Osteocyte (in vitro differentiated cells): ENCODE measurements at regions not wholly inside any gene's neighbourhood (a gene's known extent, or its start where the extent isn't known, plus 50 kb on each side); places are given as distances from the start of the nearest gene placed in this dataset.

Experiments used
- DNase-seq: peaks from one replicate; pipeline ENCODE4 v3.0.0; 2021; ENCODE audit warnings: mixed read lengths; ENCODE audit not compliant: unreplicated experiment; ENCODE audit errors: extremely low spot score
- H3K27ac Mint-ChIP-seq: one replicate; pipeline ENCODE4 v1.8.0; 2021; ENCODE audit warnings: mild to moderate bottlenecking, mixed read lengths; ENCODE audit not compliant: unreplicated experiment
- H3K27me3 Mint-ChIP-seq: one replicate; pipeline ENCODE4 v1.8.0; 2021; ENCODE audit warnings: mixed read lengths; ENCODE audit not compliant: unreplicated experiment
- H3K36me3 Mint-ChIP-seq: one replicate; pipeline ENCODE4 v1.8.0; 2021; ENCODE audit warnings: mixed read lengths; ENCODE audit not compliant: unreplicated experiment
- H3K4me1 Mint-ChIP-seq: one replicate; pipeline ENCODE4 v1.8.0; 2021; ENCODE audit warnings: mixed read lengths; ENCODE audit not compliant: unreplicated experiment
- H3K4me3 Mint-ChIP-seq: one replicate; pipeline ENCODE4 v1.8.0; 2021; ENCODE audit warnings: mild to moderate bottlenecking, moderate library complexity, mixed read lengths; ENCODE audit not compliant: unreplicated experiment
- H3K9me3 Mint-ChIP-seq: one replicate; pipeline ENCODE4 v1.8.0; 2021; ENCODE audit warnings: mixed read lengths; ENCODE audit not compliant: unreplicated experiment
- CTCF ChIP-seq: fragments of 200-600 bp; sonication (generic); IDR thresholded peaks from 2 replicates; pipeline ENCODE4 v1.5.0; 2021; ENCODE audit warnings: antibody characterized with exemption, mild to moderate bottlenecking, moderate library complexity

DNA sequence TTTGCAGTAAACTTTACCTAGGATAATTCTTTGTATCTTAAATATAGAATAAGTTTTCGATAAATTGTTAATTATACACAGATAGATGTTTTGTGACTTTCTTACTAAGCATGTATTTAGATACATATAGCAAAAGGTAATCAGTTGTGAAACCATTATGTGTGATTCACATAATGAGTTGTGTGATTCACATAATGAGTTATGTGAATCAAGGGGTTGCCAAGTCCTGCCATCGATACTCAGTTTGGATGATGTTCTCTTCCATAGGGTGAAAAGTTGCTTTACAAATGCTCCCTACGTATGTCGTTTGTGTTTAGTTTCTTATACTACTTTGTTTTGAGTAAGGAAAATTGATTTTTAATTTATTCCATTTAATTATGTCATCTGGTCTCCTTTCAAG, 682.1 kb downstream of the MECOM start:
- Mint-ChIP-seq H3K36me3 (no peaks in the 10 kb centered on the region), H3K4me3 (no peak overlapping the region), H3K9me3 (no peaks in the 10 kb centered on the region), H3K27me3 (peaks cover 10% of the 10 kb centered on the region), H3K27ac (no peak overlapping the region), H3K4me1 (peaks cover 8% of the 10 kb centered on the region)
- DNase-seq, result no peak
- TF ChIP-seq CTCF, result no peak

GRCh38 chr3:168977716-168978374, 685.7 kb downstream of the MECOM start:
- DNase-seq, result no peak
- Mint-ChIP-seq H3K36me3 (no peaks in the 10 kb centered on the region), H3K27ac (no peak overlapping the region), H3K9me3 (no peaks in the 10 kb centered on the region), H3K4me3 (no peak overlapping the region), H3K27me3 (peaks cover 6% of the 10 kb centered on the region), H3K4me1 (peaks cover 12% of the 10 kb centered on the region)
- no peak for TF ChIP-seq CTCF

DNA sequence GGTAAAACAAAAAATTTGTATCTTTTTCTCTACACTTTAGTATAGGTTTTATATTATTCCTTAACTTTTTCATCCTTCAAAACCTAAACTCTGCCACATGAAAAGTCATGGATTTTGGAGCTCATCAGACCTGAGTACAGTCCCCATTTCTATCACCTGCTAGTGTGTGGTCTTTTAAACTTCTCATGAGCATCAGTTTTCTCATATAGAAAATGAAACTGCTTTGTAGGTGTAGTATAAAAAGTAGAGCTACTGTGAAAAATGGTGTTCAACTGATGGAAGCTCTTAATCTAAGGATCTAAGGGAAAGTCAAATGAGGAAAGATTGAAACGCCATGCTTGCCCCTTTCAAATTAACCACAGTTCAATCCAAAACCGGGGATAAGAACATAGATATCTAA, 686.5 kb downstream of the MECOM start:
- no peak for DNase-seq
- Mint-ChIP-seq H3K27ac (no peak overlapping the region), H3K4me3 (no peak overlapping the region), H3K9me3 (no peaks in the 10 kb centered on the region), H3K27me3 (peaks cover 8% of the 10 kb centered on the region), H3K4me1 (peaks cover 12% of the 10 kb centered on the region), H3K36me3 (no peaks in the 10 kb centered on the region)
- TF ChIP-seq CTCF, result no peak

- no peak overlapping the region for H3K4me3 Mint-ChIP-seq
- no peaks in the 10 kb centered on the region for H3K36me3 Mint-ChIP-seq
- H3K9me3 Mint-ChIP-seq, result no peaks in the 10 kb centered on the region
- H3K4me1 Mint-ChIP-seq, result peaks cover 12% of the 10 kb centered on the region
- no peak for TF ChIP-seq CTCF
- DNase-seq, result no peak
- H3K27me3 Mint-ChIP-seq, result peaks cover 8% of the 10 kb centered on the region
- no peak overlapping the region for H3K27ac Mint-ChIP-seq
These were observed 687.9 kb downstream of the MECOM start for GRCh38 chr3:168975576-168975975.

- H3K9me3 Mint-ChIP-seq, result no peaks in the 10 kb centered on the region
- peaks cover 12% of the 10 kb centered on the region for H3K4me1 Mint-ChIP-seq
- H3K27me3 Mint-ChIP-seq, result peaks cover 8% of the 10 kb centered on the region
These were observed 688.7 kb downstream of the MECOM start for GRCh38 chr3:168974617-168975403.

More at GRCh38 chr3:168974617-168975403, 688.7 kb downstream of the MECOM start:
- TF ChIP-seq CTCF, result no peak
- H3K27ac Mint-ChIP-seq, result no peak overlapping the region
- no peak for DNase-seq
- H3K4me3 Mint-ChIP-seq, result no peak overlapping the region
- no peaks in the 10 kb centered on the region for H3K36me3 Mint-ChIP-seq
